K562 (cell line): ENCODE measurements at regions not wholly inside any gene's neighbourhood (a gene's known extent, or its start where the extent isn't known, plus 50 kb on each side); places are given as distances from the start of the nearest gene placed in this dataset.

ENCODE experiments used
- ATAC-seq: fragments of 200-7000 bp; cut with Tn5 transposase; 3 replicates; pipeline ENCODE4 v1.9.1; 2020; ENCODE audit warnings: moderate library complexity
- BruUV-seq: library from RNA; stranded (reverse); fragments of 400-500 nt; replicated peaks from 2 replicates; lab custom pipeline; 2021; lab: Mats Ljungman, UMichigan
- CTCF ChIA-PET: fragments of 300-600 bp; formaldehyde crosslinking; extraction: SDS; loops from one replicate; lab custom pipeline; 2021; ENCODE audit warnings: low intra/inter-chr PET ratio; lab: Yijun Ruan, JAX
- POLR2A ChIA-PET: fragments of 300-600, 350-650 bp; sonication (Branson Sonifier 250); formaldehyde crosslinking; extraction: SDS; loops from one replicate; lab custom pipeline; 2021; ENCODE audit warnings: antibody characterized with exemption, inconsistent platforms; lab: Yijun Ruan, JAX
- DNase-seq, 4 experiments: peaks; one replicate each; pipeline versions ENCODE4 v3.0.0 to v3.0.0-alpha.2; 2011 to 2018; ENCODE audit warnings: low spot score in 3 of 4, mixed read lengths in 3 of 4; ENCODE audit errors: extremely low read depth in 1 of 4
- FAIRE-seq: peaks from 2 replicates; lab custom pipeline; 2011; peaks lifted over from hg19 to GRCh38; lab: Jason Lieb, UNC
- H2AFZ ChIP-seq: 2 replicates; pipeline ENCODE4 v1.6.0; 2011; ENCODE audit warnings: low read depth, low read length, control low read depth, inconsistent platforms
- H3K27ac ChIP-seq: fragments of 200-600 bp; 3 replicates; pipeline ENCODE4 v1.8.0; 2011; ENCODE audit warnings: low read depth, mild to moderate bottlenecking, control low read depth, inconsistent platforms, low read length, moderate library complexity, mixed read lengths; ENCODE audit errors: extremely low read depth
- H3K27me3 ChIP-seq, 2 experiments: fragments of 300-600 bp in 1 of 2; 2 replicates in 1 of 2; 3 replicates in 1 of 2; pipeline versions ENCODE4 v1.6.0 to v1.8.0; 2011; ENCODE audit warnings: inconsistent platforms in 2 of 2, low read length in 2 of 2, mild to moderate bottlenecking in 1 of 2, mixed read lengths in 1 of 2, moderate library complexity in 1 of 2; ENCODE audit not compliant: control insufficient read depth in 2 of 2, insufficient read depth in 2 of 2
- H3K36me3 ChIP-seq: fragments of 300-600 bp; 3 replicates; pipeline ENCODE4 v1.8.0; 2011; ENCODE audit warnings: mild to moderate bottlenecking, low read length, inconsistent platforms; ENCODE audit not compliant: control insufficient read depth, insufficient read depth
- H3K4me1 ChIP-seq, 2 experiments: fragments of 200-600 bp in 1 of 2; replicated peaks in 1 of 2; 2 replicates in 1 of 2; 3 replicates in 1 of 2; pipeline versions ENCODE4 v1.5.1 to v1.8.0; 2011; ENCODE audit warnings: inconsistent platforms in 2 of 2, low read length in 2 of 2, mild to moderate bottlenecking in 1 of 2, mixed read lengths in 1 of 2, moderate library complexity in 1 of 2; ENCODE audit not compliant: control insufficient read depth in 2 of 2, insufficient read depth in 2 of 2
- H3K4me2 ChIP-seq: 2 replicates; pipeline ENCODE4 v1.6.1; 2011; ENCODE audit warnings: low read length, control low read depth, inconsistent platforms, mixed read lengths; ENCODE audit not compliant: insufficient read depth
- H3K4me3 ChIP-seq: fragments of 200-600 bp; sonication (generic), shearing (Covaris generic); 2 replicates; pipeline ENCODE4 v1.5.1; 2016; ENCODE audit warnings: control low read depth, inconsistent platforms
- H3K79me2 ChIP-seq: fragments of 200-600 bp; 3 replicates; pipeline ENCODE4 v1.8.0; 2011; ENCODE audit warnings: low read length, inconsistent platforms; ENCODE audit not compliant: control insufficient read depth, insufficient read depth
- H3K9ac ChIP-seq, 2 experiments: 2 replicates each; pipeline versions ENCODE4 v1.6.0 to v1.6.1; 2011; ENCODE audit warnings: low read depth in 2 of 2, low read length in 2 of 2, control low read depth in 1 of 2, inconsistent platforms in 1 of 2, mild to moderate bottlenecking in 1 of 2, mixed read lengths in 1 of 2; ENCODE audit not compliant: insufficient read depth in 1 of 2
- H3K9me1 ChIP-seq: one replicate; pipeline ENCODE4 v1.6.0; 2011; ENCODE audit warnings: inconsistent platforms, mild to moderate bottlenecking, low read length, moderate library complexity; ENCODE audit not compliant: control insufficient read depth, insufficient read depth
- H3K9me3 ChIP-seq: replicated peaks from 2 replicates; pipeline ENCODE4 v1.5.1; 2011; ENCODE audit warnings: low read depth, low read length, inconsistent platforms; ENCODE audit not compliant: control insufficient read depth, insufficient read depth
- H4K20me1 ChIP-seq: replicated peaks from 2 replicates; pipeline ENCODE4 v1.6.1; 2011; ENCODE audit warnings: low read length, inconsistent platforms, mixed read lengths; ENCODE audit not compliant: control insufficient read depth, insufficient read depth
- BRD4 ChIP-seq: fragments of 200-600 bp; sonication (generic); IDR thresholded peaks from 2 replicates; pipeline ENCODE4 v1.6.1; 2017; ENCODE audit warnings: inconsistent platforms
- KLF10 ChIP-seq: fragments of 250-450 bp; sonication (Bioruptor Pico); IDR thresholded peaks from 2 replicates; pipeline ENCODE4 v1.6.1; 2021; ENCODE audit warnings: matching md5 sums
- MYNN ChIP-seq, 2 experiments: sonication (generic); formaldehyde crosslinking in 1 of 2; IDR thresholded peaks; 2 replicates each; pipeline versions ENCODE4 v1.5.0 to v1.6.1; 2016 to 2020; ENCODE audit warnings: antibody characterized with exemption in 1 of 2, missing genetic modification reagents in 1 of 2
- PHTF2 ChIP-seq: fragments of 250-450 bp; sonication (Bioruptor Pico); IDR thresholded peaks from 2 replicates; pipeline ENCODE4 v1.5.0; 2021; ENCODE audit warnings: mild to moderate bottlenecking
- TFAM ChIP-seq: fragments of 250-450 bp; sonication (Bioruptor Pico); conservative IDR thresholded peaks from 2 replicates; pipeline ENCODE4 v1.5.0; 2021; ENCODE audit warnings: mild to moderate bottlenecking, moderate library complexity
- ZNF197 ChIP-seq: fragments of 200-800 bp; sonication (Bioruptor generic); IDR thresholded peaks from 2 replicates; pipeline ENCODE4 v1.6.1; 2016; ENCODE audit warnings: low read depth, missing genetic modification characterization, missing compliant biosample characterization
- ZNF217 ChIP-seq: sonication (generic); formaldehyde crosslinking; IDR thresholded peaks from 2 replicates; pipeline ENCODE4 v1.8.0; 2022; ENCODE audit warnings: mild to moderate bottlenecking, missing genetic modification reagents
- WGBS: fragments of 100-300 bp; shearing (Covaris generic); methylation state at CpG from one replicate; pipeline ENCODE4 v1.1.6; 2016; ENCODE audit warnings: low coverage, mixed read lengths; ENCODE audit not compliant: insufficient coverage; ENCODE audit errors: missing lambda C conversion rate; 5-methylcytosine and 5-hydroxymethylcytosine counted together
- in situ Hi-C: fragments of 300-500 bp; cut with MboI; formaldehyde crosslinking; loops from 4 replicates; pipeline ENCODE4 v1.15.0; 2018; ENCODE audit warnings: inconsistent platforms, mixed read lengths
- intact Hi-C: fragments of 100-400 bp; cut with micrococcal nuclease; formaldehyde crosslinking; loops from 2 replicates; pipeline ENCODE4 v1.14.2; 2022
- TF ChIP-seq, protein P1 (sequence below): sonication (generic); formaldehyde crosslinking; IDR thresholded peaks from 2 replicates; pipeline ENCODE4 v1.8.0; 2022; ENCODE audit warnings: mild to moderate bottlenecking, missing genetic modification reagents, borderline replicate concordance

DNA sequence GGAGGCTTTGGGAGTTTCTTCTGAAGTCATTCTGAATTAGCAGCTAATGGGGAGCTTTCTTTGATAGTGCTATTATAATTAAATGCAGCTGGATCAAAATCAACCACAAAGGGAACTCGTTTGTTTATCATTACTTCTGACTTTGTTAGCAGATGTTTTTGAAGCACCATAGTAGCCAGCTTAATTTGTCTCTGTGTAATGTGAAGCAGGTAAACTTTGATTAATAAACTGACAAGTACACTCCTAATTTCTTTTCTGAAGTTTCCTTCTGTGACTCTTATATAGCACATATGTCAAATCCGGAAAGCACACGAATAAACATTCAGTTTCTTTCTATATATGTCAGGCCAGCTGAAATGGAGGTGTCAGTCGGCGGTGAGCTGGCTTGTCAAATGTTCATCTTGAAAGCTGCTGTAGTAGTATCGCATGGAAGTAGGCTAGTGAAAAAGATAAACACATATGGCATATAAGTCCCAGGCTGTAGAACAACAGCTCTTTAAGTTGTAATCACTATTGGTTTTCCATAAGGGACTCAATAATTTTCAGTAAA lies 451.9 kb upstream of the ZEB2 start:
- ATAC-seq: no peak
- H3K4me1 ChIP-seq: no peaks in the 10 kb centered on the region
- no peak for DNase-seq
- no peaks in the 10 kb centered on the region for H4K20me1 ChIP-seq
- TF ChIP-seq ZNF197: no peak
- TF ChIP-seq BRD4: no peak
- TF ChIP-seq, protein P1, sequence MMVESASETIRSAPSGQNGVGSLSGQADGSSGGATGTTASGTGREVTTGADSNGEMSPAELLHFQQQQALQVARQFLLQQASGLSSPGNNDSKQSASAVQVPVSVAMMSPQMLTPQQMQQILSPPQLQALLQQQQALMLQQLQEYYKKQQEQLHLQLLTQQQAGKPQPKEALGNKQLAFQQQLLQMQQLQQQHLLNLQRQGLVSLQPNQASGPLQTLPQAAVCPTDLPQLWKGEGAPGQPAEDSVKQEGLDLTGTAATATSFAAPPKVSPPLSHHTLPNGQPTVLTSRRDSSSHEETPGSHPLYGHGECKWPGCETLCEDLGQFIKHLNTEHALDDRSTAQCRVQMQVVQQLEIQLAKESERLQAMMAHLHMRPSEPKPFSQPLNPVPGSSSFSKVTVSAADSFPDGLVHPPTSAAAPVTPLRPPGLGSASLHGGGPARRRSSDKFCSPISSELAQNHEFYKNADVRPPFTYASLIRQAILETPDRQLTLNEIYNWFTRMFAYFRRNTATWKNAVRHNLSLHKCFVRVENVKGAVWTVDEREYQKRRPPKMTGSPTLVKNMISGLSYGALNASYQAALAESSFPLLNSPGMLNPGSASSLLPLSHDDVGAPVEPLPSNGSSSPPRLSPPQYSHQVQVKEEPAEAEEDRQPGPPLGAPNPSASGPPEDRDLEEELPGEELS (CRISPR knock-in tag): no peak
- TF ChIP-seq ZNF217 (CRISPR knock-in tag): no peak
- TF ChIP-seq TFAM (CRISPR knock-in tag): no peak
- no peak for TF ChIP-seq MYNN (IDR thresholded peaks at IDR 0.05)
- no peak for TF ChIP-seq MYNN (CRISPR knock-in tag; IDR thresholded peaks at IDR 0.05)
- no peak for TF ChIP-seq PHTF2 (CRISPR knock-in tag)
- no peak for TF ChIP-seq KLF10 (CRISPR knock-in tag)
- no peak overlapping the region for H3K27ac ChIP-seq
- H2AFZ ChIP-seq: no peak overlapping the region
- no peaks in the 10 kb centered on the region for H3K9me1 ChIP-seq
- intact Hi-C loops (no loop called here), in situ Hi-C loops (loop anchor here (5.0 kb wide), 1 partner anchor 80 kb away; no protein-coding TSS in a partner anchor)
- H3K36me3 ChIP-seq: no peaks in the 10 kb centered on the region
- no peak overlapping the region for H3K4me3 ChIP-seq
- POLR2A ChIA-PET: interaction anchor here (0.6 to 1.0 kb wide), 2 partner anchors 454 to 463 kb away, joined by 3 read pairs; no protein-coding TSS in a partner anchor
- H3K9me3 ChIP-seq: 0 out of 2 replicates have a peak, but pooled peaks cover 2% of the 10 kb centered on the region
- no peak overlapping the region for H3K9ac ChIP-seq
- H3K27me3 ChIP-seq: no peaks in the 10 kb centered on the region
- no peak for FAIRE-seq
- BruUV-seq: no TSS peak
- no peak overlapping the region for H3K4me2 ChIP-seq
- CTCF ChIA-PET: no interaction called here
- H3K79me2 ChIP-seq: no peaks in the 10 kb centered on the region
- WGBS: 39% methylated on average over 6 of the region's 6 CpGs
